Caco-2 (cell line): ENCODE measurements at regions not wholly inside any gene's neighbourhood (a gene's known extent, or its start where the extent isn't known, plus 50 kb on each side); places are given as distances from the start of the nearest gene placed in this dataset.

Experiments used
- BruUV-seq: library from RNA; stranded (reverse); fragments of 400-500 nt; replicated peaks from 2 replicates; lab custom pipeline; 2021; lab: Mats Ljungman, UMichigan
- CTCF ChIA-PET: fragments of 300-600 bp; sonication (Branson Sonifier 250); formaldehyde crosslinking; loops from one replicate; lab custom pipeline; 2022; ENCODE audit warnings: antibody characterized with exemption; lab: Charles Lee
- POLR2A ChIA-PET: fragments of 300-600 bp; sonication (Branson Sonifier 250); formaldehyde crosslinking; loops from one replicate; lab custom pipeline; 2022; ENCODE audit warnings: antibody characterized with exemption; lab: Charles Lee
- DNase-seq, 2 experiments: peaks; one replicate each; pipeline versions ENCODE4 v3.0.0 to v3.0.0-alpha.2; 2020 to 2022
- H3K27me3 ChIP-seq: replicated peaks from 2 replicates; pipeline ENCODE4 v1.6.0; 2011; ENCODE audit warnings: low read length; ENCODE audit not compliant: control insufficient read depth, insufficient read depth
- H3K36me3 ChIP-seq: 2 replicates; pipeline ENCODE4 v1.5.1; 2011; ENCODE audit warnings: low read length; ENCODE audit not compliant: control insufficient read depth, insufficient read depth
- H3K4me1 ChIP-seq: fragments of 250-450 bp; sonication (Bioruptor Pico); 2 replicates; pipeline ENCODE4 v1.5.1; 2020; ENCODE audit warnings: mild to moderate bottlenecking
- H3K4me3 ChIP-seq: 2 replicates; pipeline ENCODE4 v1.5.1; 2011; ENCODE audit warnings: low read depth, mild to moderate bottlenecking, control low read depth, low read length
- H3K9me3 ChIP-seq: fragments of 250-450 bp; sonication (Bioruptor Pico); 2 replicates; pipeline ENCODE4 v1.5.1; 2020; ENCODE audit warnings: mild to moderate bottlenecking, moderate library complexity
- H3K27ac Mint-ChIP-seq: one replicate; pipeline ENCODE4 v1.8.0; 2022; ENCODE audit warnings: mixed read lengths; ENCODE audit not compliant: unreplicated experiment
- H3K27me3 Mint-ChIP-seq: one replicate; pipeline ENCODE4 v1.8.0; 2022; ENCODE audit warnings: mixed read lengths; ENCODE audit not compliant: insufficient read depth, unreplicated experiment
- H3K36me3 Mint-ChIP-seq: one replicate; pipeline ENCODE4 v1.8.0; 2022; ENCODE audit warnings: mild to moderate bottlenecking, mixed read lengths; ENCODE audit not compliant: insufficient read depth, unreplicated experiment
- H3K4me1 Mint-ChIP-seq: one replicate; pipeline ENCODE4 v1.8.0; 2022; ENCODE audit warnings: low read depth, mixed read lengths; ENCODE audit not compliant: unreplicated experiment
- H3K4me3 Mint-ChIP-seq: one replicate; pipeline ENCODE4 v1.8.0; 2022; ENCODE audit warnings: mild to moderate bottlenecking, moderate library complexity, mixed read lengths; ENCODE audit not compliant: unreplicated experiment
- H3K9me3 Mint-ChIP-seq: one replicate; pipeline ENCODE4 v1.8.0; 2022; ENCODE audit warnings: mixed read lengths; ENCODE audit not compliant: unreplicated experiment
- intact Hi-C: fragments of 100-400 bp; cut with micrococcal nuclease; formaldehyde crosslinking; loops from one replicate; pipeline ENCODE4 v1.10.0; 2022; ENCODE audit not compliant: unreplicated experiment
- TF ChIP-seq, protein P1 (sequence below), 2 experiments: fragments of 200-600 bp in 1 of 2; IDR thresholded peaks; 1 replicate in 1 of 2; 2 replicates in 1 of 2; pipeline versions ENCODE4 v1.5.1 to v1.8.0; 2011 to 2022; ENCODE audit warnings: antibody characterized with exemption in 1 of 2, control low read depth in 1 of 2, inconsistent platforms in 1 of 2, low read depth in 1 of 2, low read length in 1 of 2, mild to moderate bottlenecking in 1 of 2, moderate library complexity in 1 of 2; ENCODE audit not compliant: insufficient read depth in 1 of 2, severe bottlenecking in 1 of 2, unreplicated experiment in 1 of 2

- Mint-ChIP-seq H3K4me3 (no peak overlapping the region), H3K9me3 (no peaks in the 10 kb centered on the region), H3K27ac (no peak overlapping the region), H3K27me3 (peaks cover 5% of the 10 kb centered on the region), H3K36me3 (no peaks in the 10 kb centered on the region), H3K4me1 (no peaks in the 10 kb centered on the region)
- Histone ChIP-seq H3K27me3 (no peaks in the 10 kb centered on the region), H3K36me3 (no peaks in the 10 kb centered on the region), H3K4me1 (no peaks in the 10 kb centered on the region), H3K9me3 (no peaks in the 10 kb centered on the region), H3K4me3 (no peak overlapping the region)
- DNase-seq, result no peak
- TF ChIP-seq, protein P1, sequence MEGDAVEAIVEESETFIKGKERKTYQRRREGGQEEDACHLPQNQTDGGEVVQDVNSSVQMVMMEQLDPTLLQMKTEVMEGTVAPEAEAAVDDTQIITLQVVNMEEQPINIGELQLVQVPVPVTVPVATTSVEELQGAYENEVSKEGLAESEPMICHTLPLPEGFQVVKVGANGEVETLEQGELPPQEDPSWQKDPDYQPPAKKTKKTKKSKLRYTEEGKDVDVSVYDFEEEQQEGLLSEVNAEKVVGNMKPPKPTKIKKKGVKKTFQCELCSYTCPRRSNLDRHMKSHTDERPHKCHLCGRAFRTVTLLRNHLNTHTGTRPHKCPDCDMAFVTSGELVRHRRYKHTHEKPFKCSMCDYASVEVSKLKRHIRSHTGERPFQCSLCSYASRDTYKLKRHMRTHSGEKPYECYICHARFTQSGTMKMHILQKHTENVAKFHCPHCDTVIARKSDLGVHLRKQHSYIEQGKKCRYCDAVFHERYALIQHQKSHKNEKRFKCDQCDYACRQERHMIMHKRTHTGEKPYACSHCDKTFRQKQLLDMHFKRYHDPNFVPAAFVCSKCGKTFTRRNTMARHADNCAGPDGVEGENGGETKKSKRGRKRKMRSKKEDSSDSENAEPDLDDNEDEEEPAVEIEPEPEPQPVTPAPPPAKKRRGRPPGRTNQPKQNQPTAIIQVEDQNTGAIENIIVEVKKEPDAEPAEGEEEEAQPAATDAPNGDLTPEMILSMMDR (IDR thresholded peaks at IDR 0.05; ENCODE audit: insufficient read depth in 1 of 2, low read depth in 1 of 2, low read length in 1 of 2, severe bottlenecking in 1 of 2, unreplicated experiment in 1 of 2), result no peak
- POLR2A ChIA-PET, result no interaction called here
- intact Hi-C loops, result no loop called here
- BruUV-seq, result no TSS peak
- CTCF ChIA-PET, result no interaction called here
Observed at GRCh38 chr5:33210978-33211377, 229.8 kb upstream of the TARS1 start.

- ChIA-PET CTCF (no interaction called here), POLR2A (no interaction called here)
Observed at GRCh38 chr5:33212439-33212838, 228.3 kb upstream of the TARS1 start.

DNA sequence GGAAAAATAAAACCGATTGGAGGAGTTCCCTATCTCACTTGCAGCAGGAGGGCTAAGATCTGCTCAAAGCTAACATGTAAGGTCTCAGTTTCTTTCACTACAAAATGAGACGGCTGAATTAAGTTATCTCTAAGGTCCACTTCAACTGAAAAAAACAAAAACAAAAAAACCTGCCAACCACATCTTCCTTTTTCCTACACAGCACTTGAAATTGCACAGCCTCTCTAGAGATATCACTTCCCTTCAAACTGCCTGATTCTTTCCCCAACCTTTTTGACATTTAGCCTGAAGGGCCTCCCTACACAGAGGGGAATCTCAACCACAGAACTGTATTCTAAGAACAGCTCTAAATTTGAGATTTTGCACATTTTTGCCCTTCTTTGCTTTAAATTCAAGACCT is 227.9 kb upstream of the TARS1 start:
- intact Hi-C loops, result no loop called here
- no peaks in the 10 kb centered on the region for H3K36me3 Mint-ChIP-seq
- no peak overlapping the region for H3K4me3 ChIP-seq
- no peak for DNase-seq
- no peak overlapping the region for H3K27ac Mint-ChIP-seq
- peaks cover 5% of the 10 kb centered on the region for H3K27me3 Mint-ChIP-seq
- no TSS peak for BruUV-seq
- TF ChIP-seq, protein P1 (IDR thresholded peaks at IDR 0.05; ENCODE audit: insufficient read depth in 1 of 2, low read depth in 1 of 2, low read length in 1 of 2, severe bottlenecking in 1 of 2, unreplicated experiment in 1 of 2), result no peak
- H3K9me3 Mint-ChIP-seq, result no peaks in the 10 kb centered on the region
- no peaks in the 10 kb centered on the region for H3K27me3 ChIP-seq
- ChIA-PET CTCF (no interaction called here), POLR2A (no interaction called here)
- no peak overlapping the region for H3K4me3 Mint-ChIP-seq
- H3K4me1 ChIP-seq, result no peaks in the 10 kb centered on the region
- H3K4me1 Mint-ChIP-seq, result no peaks in the 10 kb centered on the region
- H3K9me3 ChIP-seq, result no peaks in the 10 kb centered on the region
- no peaks in the 10 kb centered on the region for H3K36me3 ChIP-seq

More at GRCh38 chr5:33212439-33212838, 228.3 kb upstream of the TARS1 start:
- H3K9me3 Mint-ChIP-seq, result no peaks in the 10 kb centered on the region
- no peak overlapping the region for H3K4me3 Mint-ChIP-seq
- no TSS peak for BruUV-seq
- no peaks in the 10 kb centered on the region for H3K4me1 ChIP-seq
- H3K9me3 ChIP-seq, result no peaks in the 10 kb centered on the region
- H3K27me3 Mint-ChIP-seq, result peaks cover 5% of the 10 kb centered on the region
- intact Hi-C loops, result no loop called here
- H3K36me3 ChIP-seq, result no peaks in the 10 kb centered on the region
- H3K27ac Mint-ChIP-seq, result no peak overlapping the region
- H3K4me1 Mint-ChIP-seq, result no peaks in the 10 kb centered on the region
- DNase-seq, result no peak
- TF ChIP-seq, protein P1 (IDR thresholded peaks at IDR 0.05; ENCODE audit: insufficient read depth in 1 of 2, low read depth in 1 of 2, low read length in 1 of 2, severe bottlenecking in 1 of 2, unreplicated experiment in 1 of 2), result no peak
- H3K27me3 ChIP-seq, result no peaks in the 10 kb centered on the region
- no peaks in the 10 kb centered on the region for H3K36me3 Mint-ChIP-seq
- H3K4me3 ChIP-seq, result no peak overlapping the region
